Kidney epithelial cell (primary cell): ENCODE measurements at regions not wholly inside any gene's neighbourhood (a gene's known extent, or its start where the extent isn't known, plus 50 kb on each side); places are given as distances from the start of the nearest gene placed in this dataset.

ENCODE experiments used
- DNase-seq: peaks from one replicate; pipeline ENCODE4 v3.0.0-alpha.2; 2010; ENCODE audit warnings: low read depth
- H3K27me3 ChIP-seq: 2 replicates; pipeline ENCODE4 v1.6.0; 2011; ENCODE audit warnings: low read length; ENCODE audit not compliant: control insufficient read depth, insufficient read depth
- H3K36me3 ChIP-seq: 2 replicates; pipeline ENCODE4 v1.5.1; 2011; ENCODE audit warnings: low read length; ENCODE audit not compliant: control insufficient read depth, insufficient read depth
- H3K4me3 ChIP-seq: 2 replicates; pipeline ENCODE4 v1.5.1; 2011; ENCODE audit warnings: low read depth, mild to moderate bottlenecking, control low read depth, low read length
- CTCF ChIP-seq: IDR thresholded peaks from 2 replicates; pipeline ENCODE4 v1.5.1; 2011; ENCODE audit warnings: mild to moderate bottlenecking, moderate library complexity, low read length, control low read depth, inconsistent platforms; ENCODE audit not compliant: insufficient read depth, poor library complexity, severe bottlenecking

GRCh38 chr11:116331381-116331780 lies 441.4 kb downstream of the BUD13 start:
- Histone ChIP-seq H3K27me3 (no peaks in the 10 kb centered on the region), H3K36me3 (no peaks in the 10 kb centered on the region), H3K4me3 (no peak overlapping the region)
- no peak for TF ChIP-seq CTCF
- DNase-seq, result no peak

- TF ChIP-seq CTCF, result no peak
- H3K4me3 ChIP-seq, result no peak overlapping the region
- H3K36me3 ChIP-seq, result no peaks in the 10 kb centered on the region
- no peak for DNase-seq
- no peaks in the 10 kb centered on the region for H3K27me3 ChIP-seq
These were observed 442.2 kb downstream of the BUD13 start for GRCh38 chr11:116330439-116331185.

- Histone ChIP-seq H3K27me3 (no peaks in the 10 kb centered on the region), H3K36me3 (no peaks in the 10 kb centered on the region), H3K4me3 (no peak overlapping the region)
- no peak for DNase-seq
- no peak for TF ChIP-seq CTCF
These were observed 443.3 kb downstream of the BUD13 start for GRCh38 chr11:116329354-116330090.

GRCh38 chr11:116328851-116329250 lies 443.9 kb downstream of the BUD13 start:
- no peaks in the 10 kb centered on the region for H3K36me3 ChIP-seq
- TF ChIP-seq CTCF, result no peak
- no peaks in the 10 kb centered on the region for H3K27me3 ChIP-seq
- H3K4me3 ChIP-seq, result no peak overlapping the region
- no peak for DNase-seq

- TF ChIP-seq CTCF, result no peak
- H3K36me3 ChIP-seq, result no peaks in the 10 kb centered on the region
- no peak for DNase-seq
- no peak overlapping the region for H3K4me3 ChIP-seq
- no peaks in the 10 kb centered on the region for H3K27me3 ChIP-seq
These were observed 444.4 kb downstream of the BUD13 start for GRCh38 chr11:116328391-116328790.

GRCh38 chr11:116326146-116326545 lies 446.6 kb downstream of the BUD13 start:
- TF ChIP-seq CTCF, result no peak
- no peak for DNase-seq
- H3K36me3 ChIP-seq, result no peaks in the 10 kb centered on the region
- no peak overlapping the region for H3K4me3 ChIP-seq
- no peaks in the 10 kb centered on the region for H3K27me3 ChIP-seq
